Endothelial cell of umbilical vein (primary cell): ENCODE measurements at regions not wholly inside any gene's neighbourhood (a gene's known extent, or its start where the extent isn't known, plus 50 kb on each side); places are given as distances from the start of the nearest gene placed in this dataset.

Source experiments
- BruUV-seq: library from RNA; stranded (reverse); fragments of 400-500 nt; replicated peaks from 2 replicates; lab custom pipeline; 2021; lab: Mats Ljungman, UMichigan
- CTCF ChIA-PET: fragments of 300-600, 350-600 bp; sonication (Branson Sonifier 250); formaldehyde crosslinking; loops from one replicate; lab custom pipeline; 2021; ENCODE audit warnings: antibody characterized with exemption, inconsistent platforms; lab: Charles Lee
- POLR2A ChIA-PET: fragments of 300-600, 350-600 bp; sonication (Branson Sonifier 250); formaldehyde crosslinking; loops from one replicate; lab custom pipeline; 2021; ENCODE audit warnings: antibody characterized with exemption, inconsistent platforms; lab: Charles Lee
- DNase-seq: peaks from one replicate; pipeline ENCODE4 v3.0.0-alpha.2; 2011; ENCODE audit warnings: low read depth, low spot score
- FAIRE-seq: peaks from 2 replicates; lab custom pipeline; 2011; peaks lifted over from hg19 to GRCh38; lab: Jason Lieb, UNC
- H2AFZ ChIP-seq: 2 replicates; pipeline ENCODE4 v1.6.0; 2012; ENCODE audit warnings: low read depth, low read length, control low read depth, inconsistent platforms
- H3K27ac ChIP-seq: 2 replicates; pipeline ENCODE4 v1.5.1; 2011; ENCODE audit warnings: low read depth, mild to moderate bottlenecking, control low read depth, low read length, moderate library complexity; ENCODE audit not compliant: insufficient read depth
- H3K27me3 ChIP-seq, 2 experiments: 2 replicates each; pipeline versions ENCODE4 v1.6.0 to v1.6.1; 2011; ENCODE audit warnings: low read length in 2 of 2, mixed read lengths in 1 of 2; ENCODE audit not compliant: control insufficient read depth in 2 of 2, insufficient read depth in 2 of 2
- H3K36me3 ChIP-seq, 2 experiments: 2 replicates in 1 of 2; 3 replicates in 1 of 2; pipeline ENCODE4 v1.5.1; 2011; ENCODE audit warnings: low read length in 2 of 2, mild to moderate bottlenecking in 1 of 2, moderate library complexity in 1 of 2; ENCODE audit not compliant: control insufficient read depth in 2 of 2, insufficient read depth in 2 of 2; ENCODE audit errors: extremely low read depth in 1 of 2
- H3K4me1 ChIP-seq: 3 replicates; pipeline ENCODE4 v1.5.1; 2011; ENCODE audit warnings: mild to moderate bottlenecking, low read length; ENCODE audit not compliant: control insufficient read depth, insufficient read depth; ENCODE audit errors: extremely low read depth
- H3K4me2 ChIP-seq: 2 replicates; pipeline ENCODE4 v1.6.1; 2011; ENCODE audit warnings: low read length, control low read depth, mixed read lengths; ENCODE audit not compliant: insufficient read depth
- H3K4me3 ChIP-seq, 3 experiments: fragments of 200-600 bp in 1 of 3; sonication (generic), shearing (Covaris generic) in 1 of 3; replicated peaks in 1 of 3; 2 replicates each; pipeline ENCODE4 v1.5.1; 2011 to 2016; ENCODE audit warnings: control low read depth in 3 of 3, low read length in 3 of 3, mild to moderate bottlenecking in 2 of 3, inconsistent platforms in 1 of 3, low read depth in 1 of 3, moderate library complexity in 1 of 3; ENCODE audit not compliant: insufficient read depth in 1 of 3
- H3K79me2 ChIP-seq: 2 replicates; pipeline ENCODE4 v1.6.0; 2012; ENCODE audit warnings: low read length, inconsistent platforms; ENCODE audit not compliant: control insufficient read depth, insufficient read depth
- H3K9ac ChIP-seq: replicated peaks from 2 replicates; pipeline ENCODE3; 2011; ENCODE audit warnings: low read length, control low read depth; ENCODE audit not compliant: insufficient read depth; ENCODE audit errors: extremely low read depth
- H3K9me1 ChIP-seq: replicated peaks from 3 replicates; pipeline ENCODE4 v1.6.0; 2011; ENCODE audit warnings: mild to moderate bottlenecking, low read length; ENCODE audit not compliant: control insufficient read depth, insufficient read depth; ENCODE audit errors: extremely low read depth
- H3K9me3 ChIP-seq: replicated peaks from 2 replicates; pipeline ENCODE4 v1.5.1; 2012; ENCODE audit warnings: low read length, inconsistent platforms; ENCODE audit not compliant: control insufficient read depth, insufficient read depth
- H4K20me1 ChIP-seq: replicated peaks from 2 replicates; pipeline ENCODE3; 2011; ENCODE audit warnings: mild to moderate bottlenecking, low read length; ENCODE audit not compliant: control insufficient read depth, insufficient read depth; ENCODE audit errors: extremely low read depth
- CTCF ChIP-seq, 2 donors: IDR thresholded peaks; 1 replicate in 1 of 2; 2 replicates in 1 of 2; pipeline ENCODE4 v1.5.1; 2011; ENCODE audit warnings: low read length in 2 of 2, mild to moderate bottlenecking in 2 of 2, moderate library complexity in 2 of 2, control low read depth in 1 of 2, inconsistent platforms in 1 of 2, low read depth in 1 of 2; ENCODE audit not compliant: insufficient read depth in 1 of 2; ENCODE audit errors: extremely low read depth in 1 of 2
- EZH2 ChIP-seq: IDR thresholded peaks from 2 replicates; pipeline ENCODE4 v1.6.1; 2012; ENCODE audit warnings: borderline replicate concordance, low read depth, mild to moderate bottlenecking, moderate library complexity, low read length, inconsistent platforms; ENCODE audit not compliant: severe bottlenecking
- FOS ChIP-seq: IDR thresholded peaks from 2 replicates; pipeline ENCODE4 v1.6.1; 2011; ENCODE audit warnings: mild to moderate bottlenecking, low read length, moderate library complexity, borderline replicate concordance; ENCODE audit not compliant: insufficient read depth
- JUN ChIP-seq: IDR thresholded peaks from 2 replicates; pipeline ENCODE4 v1.6.1; 2011; ENCODE audit warnings: borderline replicate concordance, low read depth; ENCODE audit not compliant: insufficient read length, insufficient read depth
- MAX ChIP-seq: IDR thresholded peaks from 2 replicates; pipeline ENCODE4 v1.6.1; 2011; ENCODE audit not compliant: insufficient read depth, insufficient read length
- MYC ChIP-seq: IDR thresholded peaks from one replicate; pipeline ENCODE4 v1.6.1; 2011; ENCODE audit warnings: mild to moderate bottlenecking, low read depth, low read length
- POLR2A ChIP-seq: IDR thresholded peaks from 2 replicates; pipeline ENCODE4 v1.6.1; 2012; ENCODE audit warnings: low read depth, mild to moderate bottlenecking, control low read depth, low read length
- POLR2AphosphoS5 ChIP-seq: IDR thresholded peaks from 2 replicates; pipeline ENCODE4 v1.6.1; 2012; ENCODE audit warnings: low read depth, mild to moderate bottlenecking, control low read depth, low read length, moderate library complexity; ENCODE audit not compliant: insufficient read depth
- dilution Hi-C: fragments of 300-500 bp; cut with MboI; formaldehyde crosslinking; loops from one replicate; pipeline ENCODE4 v1.15.0; 2019; ENCODE audit warnings: low sequenced_read_pairs; ENCODE audit not compliant: extremely low pct_ligation_motif_present
- intact Hi-C: fragments of 100-400 bp; cut with micrococcal nuclease; formaldehyde crosslinking; loops from one replicate; pipeline ENCODE4 v1.10.0; 2022

GRCh38 chr5:77850536-77851175, 74.5 kb upstream of the TBCA start:
- no peaks in the 10 kb centered on the region for H3K36me3 ChIP-seq
- intact Hi-C loops (loop anchor here (5.0 kb wide), 1 partner anchor 73 kb away; the partner anchor contains the start of gene TBCA), dilution Hi-C loops (no loop called here)
- no peaks in the 10 kb centered on the region for H3K79me2 ChIP-seq
- no peak overlapping the region for H3K27ac ChIP-seq
- peaks cover 6% of the 10 kb centered on the region for H3K4me1 ChIP-seq
- ChIA-PET POLR2A (interaction anchor here (0.9 kb wide), 1 partner anchor 11 kb away, joined by 3 read pairs; no protein-coding TSS in a partner anchor), CTCF (no interaction called here)
- H3K9me3 ChIP-seq: no peaks in the 10 kb centered on the region
- FAIRE-seq (no peak), DNase-seq (no peak)
- peaks cover 54 to 55% of the 10 kb centered on the region in 2 experiments for H3K27me3 ChIP-seq
- BruUV-seq: no TSS peak
- H4K20me1 ChIP-seq: no peaks in the 10 kb centered on the region
- H2AFZ ChIP-seq: peak overlapping the region; percentile 72
- peak overlapping the region; percentile 93 for H3K4me2 ChIP-seq
- no peak overlapping the region for H3K4me3 ChIP-seq
- TF ChIP-seq MAX (no peak), EZH2 (no peak)
- H3K9ac ChIP-seq: no peak overlapping the region
- H3K9me1 ChIP-seq: no peaks in the 10 kb centered on the region

- intact Hi-C loops: no loop called here
- peaks cover 10% of the 10 kb centered on the region for H3K4me1 ChIP-seq
- dilution Hi-C loops: no loop called here
- ChIA-PET POLR2A (no interaction called here), CTCF (no interaction called here)
- FAIRE-seq (no peak), DNase-seq (no peak)
- H3K9me3 ChIP-seq: no peaks in the 10 kb centered on the region
- no peak overlapping the region for H3K4me2 ChIP-seq
- H3K36me3 ChIP-seq: no peaks in the 10 kb centered on the region
- H3K27me3 ChIP-seq: peaks cover 51 to 56% of the 10 kb centered on the region in 2 experiments
- no peak overlapping the region for H3K27ac ChIP-seq
- no peak overlapping the region for H3K9ac ChIP-seq
- H4K20me1 ChIP-seq: no peaks in the 10 kb centered on the region
- TF ChIP-seq POLR2AphosphoS5: no peak
- no peak for TF ChIP-seq MYC
- TF ChIP-seq FOS: no peak
- no peak for TF ChIP-seq CTCF (IDR thresholded peaks at IDR 0.05; ENCODE audit: extremely low read depth in 1 of 2, insufficient read depth in 1 of 2, low read depth in 1 of 2, low read length in 2 of 2)
- no peak for TF ChIP-seq EZH2
- no peak for TF ChIP-seq MAX
- TF ChIP-seq POLR2A: no peak
- TF ChIP-seq JUN: no peak
- no peaks in the 10 kb centered on the region for H3K79me2 ChIP-seq
- H3K9me1 ChIP-seq: no peaks in the 10 kb centered on the region
- H2AFZ ChIP-seq: no peak overlapping the region
- no TSS peak for BruUV-seq
- H3K4me3 ChIP-seq: no peak overlapping the region
Observed at GRCh38 chr5:77849308-77849900, 73.3 kb upstream of the TBCA start.
